GM21825 (cell line): ENCODE measurements at regions not wholly inside any gene's neighbourhood (a gene's known extent, or its start where the extent isn't known, plus 50 kb on each side); places are given as distances from the start of the nearest gene placed in this dataset.

Source experiments
- ATAC-seq: cut with Tn5 transposase; IDR thresholded peaks from one replicate; pipeline ENCODE4 v1.9.1; 2021; ENCODE audit warnings: mild to moderate bottlenecking, moderate library complexity; ENCODE audit not compliant: unreplicated experiment

DNA sequence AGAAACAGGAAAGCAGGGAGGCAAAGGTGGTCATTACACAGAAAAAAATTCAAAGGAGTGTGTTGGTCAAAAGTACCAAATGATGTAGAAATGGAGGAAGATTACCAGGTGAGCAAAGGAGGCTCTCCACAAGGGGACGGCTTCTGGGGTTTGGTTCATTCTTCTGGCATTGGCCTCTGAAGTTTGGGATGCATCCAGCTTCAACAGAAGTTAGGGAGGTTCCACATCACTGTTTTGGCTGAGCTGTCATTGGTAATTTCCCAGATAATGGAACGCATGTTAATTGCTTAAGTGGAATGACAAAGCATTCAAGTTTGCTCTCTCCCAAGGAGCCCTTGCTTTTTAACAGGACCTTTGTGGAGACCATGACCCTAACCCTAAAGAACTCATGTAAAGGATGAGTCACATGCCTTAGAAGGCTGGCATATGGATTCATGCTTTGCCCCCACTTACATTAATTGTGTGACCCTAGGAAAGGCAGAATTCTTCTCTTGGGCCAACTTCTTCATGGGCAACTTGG, 398.6 kb downstream of the GPAM start:
- no peak for ATAC-seq

DNA sequence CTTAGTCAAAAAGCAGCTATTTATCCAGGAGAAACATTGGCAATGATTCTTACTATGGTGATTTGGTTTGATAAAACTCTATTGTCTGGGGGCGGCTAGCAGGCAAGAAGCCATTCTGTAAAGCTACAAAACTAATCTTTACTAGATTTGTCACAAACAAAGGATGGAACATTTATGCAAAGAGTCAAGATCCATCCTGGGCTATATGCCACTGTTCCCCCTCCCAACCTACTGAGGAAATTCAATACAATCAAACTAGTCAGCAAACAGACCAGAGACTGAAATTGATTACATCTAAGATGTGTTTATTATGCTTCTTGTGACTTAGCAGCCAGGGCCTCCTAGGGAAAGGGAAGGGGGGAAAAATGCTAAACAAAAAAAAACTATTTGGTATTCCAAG, 397.6 kb downstream of the GPAM start:
- no peak for ATAC-seq

- no peak for ATAC-seq
These were observed 393.7 kb downstream of the GPAM start for GRCh38 chr10:111789821-111790220.

DNA sequence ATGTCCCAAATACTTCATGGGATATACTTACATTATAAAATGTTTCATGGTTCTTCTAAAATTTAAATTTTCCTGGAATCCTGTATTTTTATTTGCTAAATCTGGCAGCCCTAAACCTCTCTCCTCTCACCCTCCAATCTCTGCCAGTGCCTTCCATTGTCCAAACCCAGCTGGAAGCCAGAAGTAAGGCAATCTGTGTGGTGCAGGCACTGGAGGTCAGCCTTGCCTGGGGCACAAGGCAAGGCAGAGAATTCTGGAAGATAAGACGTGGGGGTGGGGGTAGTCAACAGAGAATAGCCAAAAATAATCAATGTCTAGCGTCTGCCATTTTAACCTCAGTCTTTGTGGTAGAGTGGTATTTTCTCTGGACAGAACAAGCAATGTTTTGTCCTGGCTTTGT, 381.7 kb downstream of the GPAM start:
- no peak for ATAC-seq

- no peak for ATAC-seq
These were observed 378.8 kb downstream of the GPAM start for GRCh38 chr10:111804781-111805180.

- no peak for ATAC-seq
These were observed 372.0 kb downstream of the GPAM start for GRCh38 chr10:111811517-111811916.

DNA sequence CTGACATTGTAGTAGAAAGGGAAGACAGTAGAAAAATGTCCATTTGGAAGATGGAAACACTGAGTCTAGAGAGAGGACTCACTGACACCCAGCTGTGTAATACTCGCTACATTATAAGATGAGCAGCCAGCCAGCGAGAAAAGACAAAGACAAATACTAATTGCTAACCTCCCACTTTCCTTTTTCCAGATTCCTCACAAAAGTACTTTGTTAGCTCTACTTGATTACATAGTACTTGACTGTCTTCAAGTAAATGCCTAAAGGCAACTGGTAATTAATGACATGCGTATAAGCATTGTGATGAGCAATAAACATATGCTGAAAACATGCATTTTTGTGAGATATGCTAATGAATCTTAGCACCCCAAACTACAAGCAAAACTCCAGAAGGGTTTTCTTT, 363.1 kb downstream of the GPAM start:
- ATAC-seq, result no peak

- no peak for ATAC-seq
These were observed 361.7 kb downstream of the GPAM start for GRCh38 chr10:111821871-111822270.

DNA sequence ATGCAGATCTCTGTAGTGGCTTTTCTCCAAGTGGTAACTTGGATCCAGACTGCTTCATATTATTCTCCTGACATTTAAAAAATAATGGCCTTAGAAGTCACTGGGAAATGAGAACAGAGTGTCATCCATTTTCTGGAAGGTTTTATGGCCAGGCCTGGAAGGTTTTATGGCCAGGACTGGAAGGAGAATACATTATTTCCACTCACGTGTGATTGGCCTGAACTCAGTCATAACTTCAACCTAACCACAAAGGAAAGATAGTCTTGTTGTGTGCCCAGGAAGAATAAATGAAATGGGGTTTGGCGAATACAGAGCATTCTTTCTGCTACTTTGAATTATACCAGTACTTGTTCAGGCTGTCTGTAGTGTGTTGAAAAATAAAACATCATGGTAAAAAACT, 360.9 kb downstream of the GPAM start:
- ATAC-seq, result no peak

DNA sequence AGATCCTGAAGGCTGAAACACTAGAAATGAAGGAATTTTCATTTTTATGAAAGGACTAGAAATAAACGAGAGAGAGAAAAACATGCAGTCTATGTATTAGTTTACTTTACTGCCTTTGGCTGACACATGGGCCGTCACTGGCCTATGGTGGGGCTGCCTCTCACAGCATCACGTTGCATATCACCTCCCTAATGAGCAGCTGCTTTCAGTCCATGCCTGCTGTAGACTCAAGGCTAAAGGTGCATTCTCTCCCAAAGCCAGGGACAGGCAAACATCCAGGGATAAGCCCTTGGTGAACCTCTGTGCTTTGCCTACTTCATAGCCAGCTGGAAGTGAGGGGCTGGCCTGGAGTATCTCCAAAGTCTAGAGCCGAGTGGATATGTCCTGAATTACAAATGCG, 359.4 kb downstream of the GPAM start:
- ATAC-seq, result no peak

GRCh38 chr10:111830359-111830758, 353.2 kb downstream of the GPAM start:
- ATAC-seq, result no peak

GRCh38 chr10:111831058-111831457, 352.5 kb downstream of the GPAM start:
- ATAC-seq, result no peak

DNA sequence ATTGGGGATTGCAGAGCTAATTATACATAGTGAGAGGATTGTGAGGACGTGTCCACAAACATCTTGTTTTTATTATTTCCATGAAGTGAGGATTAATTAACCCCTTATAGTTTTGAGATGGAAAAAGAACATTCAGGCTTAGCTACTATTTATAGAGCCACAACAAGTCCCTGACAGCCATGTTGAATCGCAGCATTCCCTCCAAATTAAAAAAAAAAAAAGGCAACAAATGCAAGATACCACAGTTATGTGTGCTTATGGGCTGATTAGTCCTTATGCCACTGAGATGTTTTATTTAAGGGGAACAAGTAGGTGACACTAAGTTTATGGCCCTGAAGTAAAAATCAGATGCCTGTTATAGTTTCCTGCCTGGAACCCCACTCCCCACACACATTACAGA, 350.3 kb downstream of the GPAM start:
- no peak for ATAC-seq

DNA sequence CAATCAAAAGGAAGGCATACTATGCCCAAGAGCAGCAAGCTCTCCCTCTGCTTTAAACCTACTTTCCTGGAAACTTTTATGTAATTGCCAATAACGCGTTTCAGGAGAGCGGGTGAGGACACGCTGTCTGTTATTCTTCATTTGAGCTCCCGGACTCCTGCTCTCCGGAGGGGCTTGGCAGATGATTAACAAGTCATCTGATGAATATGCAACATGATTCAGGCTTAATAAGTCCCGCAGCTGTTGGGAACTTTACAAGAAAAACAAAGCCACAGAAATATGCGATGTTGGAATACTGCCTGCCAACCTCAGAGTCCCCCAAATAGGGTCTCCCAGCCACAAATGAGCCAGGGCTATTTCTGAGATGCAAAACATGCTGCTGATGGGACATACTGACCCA, 348.0 kb downstream of the GPAM start:
- no peak for ATAC-seq

DNA sequence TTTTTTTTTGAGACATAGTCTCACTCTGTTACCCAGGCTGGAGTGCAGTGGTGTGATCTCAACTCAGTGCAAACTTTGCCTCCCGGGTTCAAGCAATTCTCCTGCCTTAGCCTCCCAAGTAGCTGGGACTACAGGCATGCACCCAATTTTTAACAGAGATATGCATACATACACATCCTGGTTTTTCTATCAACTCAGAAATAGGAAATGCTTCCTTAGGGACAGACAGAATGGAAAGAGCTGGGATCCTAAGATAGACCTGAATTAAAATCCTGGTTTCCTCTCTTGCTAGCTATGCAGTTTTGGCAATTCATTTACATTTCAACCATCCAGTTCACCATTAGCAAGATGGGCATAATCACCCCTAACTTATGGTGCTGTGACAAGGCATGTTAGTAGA, 347.5 kb downstream of the GPAM start:
- no peak for ATAC-seq

DNA sequence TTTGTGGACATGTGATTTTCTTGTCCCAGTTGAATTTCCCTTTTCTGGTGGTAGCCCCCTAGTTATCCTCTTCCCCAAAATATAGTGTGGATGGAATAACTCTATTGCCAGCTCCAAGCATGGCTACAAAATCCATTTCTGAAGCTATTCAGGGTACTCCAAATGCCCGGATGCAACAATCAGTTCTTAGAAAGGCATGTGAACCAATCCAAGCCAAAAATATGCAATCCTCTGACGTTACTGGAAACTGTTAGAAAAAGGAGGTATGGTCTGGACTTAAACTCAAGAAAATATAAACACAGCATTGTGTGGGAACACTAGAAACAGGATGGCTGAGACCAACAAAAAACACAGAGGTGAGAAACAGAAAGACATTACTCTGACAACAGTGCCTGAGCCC, 347.0 kb downstream of the GPAM start:
- ATAC-seq, result no peak

- ATAC-seq, result no peak
These were observed 346.5 kb downstream of the GPAM start for GRCh38 chr10:111837086-111837485.

DNA sequence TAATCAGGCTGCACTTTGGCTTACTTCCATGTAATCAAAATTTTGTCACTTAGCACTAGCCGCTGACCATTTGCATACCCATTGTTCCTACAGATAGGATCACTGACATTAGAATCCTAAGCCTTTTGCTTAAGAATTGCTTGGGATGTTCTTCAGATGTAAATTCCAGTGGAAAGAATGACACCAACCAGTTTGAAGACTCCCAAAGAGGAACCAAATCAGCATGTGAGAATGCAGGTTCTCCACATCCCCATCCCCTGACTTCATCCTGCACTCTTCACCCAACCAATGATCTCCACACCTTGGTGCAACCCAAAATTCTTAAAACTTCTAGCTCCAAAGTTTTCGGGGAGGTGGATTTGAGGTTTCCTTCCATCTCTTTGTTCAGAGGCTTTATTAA, 345.6 kb downstream of the GPAM start:
- ATAC-seq, result no peak

- no peak for ATAC-seq
These were observed 343.0 kb downstream of the GPAM start for GRCh38 chr10:111840546-111840945.

GRCh38 chr10:111852801-111853200, 330.8 kb downstream of the GPAM start:
- no peak for ATAC-seq

- ATAC-seq, result no peak
These were observed 326.9 kb downstream of the GPAM start for GRCh38 chr10:111856631-111857030.

DNA sequence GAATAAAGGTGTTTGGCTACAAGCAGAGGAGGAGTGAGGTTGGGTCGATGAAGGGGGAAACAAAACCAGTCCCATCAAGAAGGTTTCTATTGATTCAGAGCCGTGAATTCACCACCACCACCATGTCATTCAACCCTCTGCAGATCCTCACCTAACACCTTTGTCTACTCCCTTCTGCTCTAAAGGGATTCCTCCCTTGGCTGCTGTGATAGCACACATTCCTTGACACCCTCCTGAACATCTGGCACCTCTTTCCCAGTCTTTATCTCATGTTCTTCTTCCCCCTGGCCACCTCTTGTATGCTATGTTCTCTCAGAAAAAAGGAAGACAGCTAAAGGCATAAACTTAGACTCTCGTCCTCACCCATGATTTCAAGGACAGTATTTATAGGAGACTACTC, 318.0 kb downstream of the GPAM start:
- ATAC-seq, result no peak

DNA sequence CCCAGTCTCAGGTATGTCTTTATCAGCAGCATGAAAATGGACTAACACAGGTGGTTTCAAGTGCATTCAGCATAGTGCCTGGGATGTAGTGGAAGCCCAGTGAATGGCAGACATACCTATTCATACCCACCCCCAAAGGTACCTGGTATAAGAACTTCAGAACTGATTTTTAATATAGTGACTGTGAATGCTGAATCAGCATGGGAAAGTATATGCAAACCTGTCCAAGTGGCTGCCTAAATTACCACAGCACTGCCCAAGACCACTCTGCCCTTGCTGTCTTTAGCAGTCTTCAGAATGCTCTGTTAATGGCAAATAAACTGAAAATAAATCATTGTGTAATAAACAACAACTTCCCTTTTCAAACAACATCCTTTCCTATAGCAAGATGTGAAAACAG, 312.1 kb downstream of the GPAM start:
- no peak for ATAC-seq

GRCh38 chr10:111872591-111872990, 311.0 kb downstream of the GPAM start:
- no peak for ATAC-seq
